GM12878 (cell line): ENCODE measurements at regions not wholly inside any gene's neighbourhood (a gene's known extent, or its start where the extent isn't known, plus 50 kb on each side); places are given as distances from the start of the nearest gene placed in this dataset.

ENCODE experiments used
- ATAC-seq: fragments of 200-7000 bp; cut with Tn5 transposase; 3 replicates; pipeline ENCODE4 v1.9.1; 2020; ENCODE audit warnings: mild to moderate bottlenecking, moderate library complexity
- BruUV-seq: library from RNA; stranded (reverse); fragments of 400-500 nt; replicated peaks from 2 replicates; lab custom pipeline; 2021; lab: Mats Ljungman, UMichigan
- CTCF ChIA-PET: fragments of 300-600 bp; sonication (Branson Sonifier 250); formaldehyde crosslinking; extraction: SDS; loops from one replicate; lab custom pipeline; 2021; ENCODE audit warnings: inconsistent platforms; lab: Yijun Ruan, JAX
- POLR2A ChIA-PET: fragments of 350-600 bp; formaldehyde crosslinking; extraction: SDS; loops from one replicate; lab custom pipeline; 2021; ENCODE audit warnings: inconsistent platforms; lab: Charles Lee
- RAD21 ChIA-PET: fragments of 300-600 bp; sonication (Branson Sonifier 250); formaldehyde crosslinking; loops from one replicate; lab custom pipeline; 2023; ENCODE audit warnings: antibody characterized with exemption; ENCODE audit not compliant: unreplicated experiment; lab: Charles Lee
- SMC1A ChIA-PET: fragments of 300-600 bp; sonication (Branson Sonifier 250); formaldehyde crosslinking; loops from one replicate; lab custom pipeline; 2023; ENCODE audit not compliant: unreplicated experiment, uncharacterized antibody; lab: Charles Lee
- DNase-seq: peaks from one replicate; pipeline ENCODE4 v3.0.0-alpha.2; 2011; ENCODE audit warnings: low read depth, low spot score
- FAIRE-seq: peaks from 3 replicates; lab custom pipeline; 2011; peaks lifted over from hg19 to GRCh38; lab: Jason Lieb, UNC
- H2AFZ ChIP-seq: 2 replicates; pipeline ENCODE4 v1.6.0; 2011; ENCODE audit warnings: low read depth, low read length, control low read depth; ENCODE audit not compliant: control insufficient read depth
- H3K27ac ChIP-seq: 2 replicates; pipeline ENCODE4 v1.5.1; 2011; ENCODE audit warnings: control low read depth; ENCODE audit not compliant: control insufficient read depth, insufficient read depth
- H3K27me3 ChIP-seq, 2 experiments: replicated peaks in 1 of 2; 2 replicates each; pipeline versions ENCODE4 v1.6.0 to v1.6.1; 2011; ENCODE audit warnings: low read length in 1 of 2; ENCODE audit not compliant: control insufficient read depth in 2 of 2, insufficient read depth in 2 of 2
- H3K36me3 ChIP-seq, 2 experiments: 2 replicates each; pipeline ENCODE4 v1.5.1; 2011; ENCODE audit warnings: low read length in 1 of 2; ENCODE audit not compliant: control insufficient read depth in 2 of 2, insufficient read depth in 2 of 2
- H3K4me1 ChIP-seq: 2 replicates; pipeline ENCODE4 v1.6.1; 2011; ENCODE audit warnings: mild to moderate bottlenecking, low read length, moderate library complexity, mixed read lengths; ENCODE audit not compliant: control insufficient read depth, insufficient read depth
- H3K4me2 ChIP-seq: 2 replicates; pipeline ENCODE4 v1.6.0; 2011; ENCODE audit warnings: control low read depth; ENCODE audit not compliant: control insufficient read depth, insufficient read depth
- H3K4me3 ChIP-seq: fragments of 200-600 bp; sonication (generic); 2 replicates; pipeline ENCODE4 v1.5.1; 2016
- H3K79me2 ChIP-seq: 2 replicates; pipeline ENCODE4 v1.6.0; 2011; ENCODE audit warnings: low read length; ENCODE audit not compliant: control insufficient read depth, insufficient read depth
- H3K9ac ChIP-seq: 2 replicates; pipeline ENCODE4 v1.8.0; 2011; ENCODE audit warnings: low read length, control low read depth, mixed read lengths; ENCODE audit not compliant: control insufficient read depth, insufficient read depth
- H3K9me3 ChIP-seq: replicated peaks from 3 replicates; pipeline ENCODE4 v1.5.1; 2011; ENCODE audit warnings: mild to moderate bottlenecking, low read length; ENCODE audit not compliant: control insufficient read depth, insufficient read depth
- H4K20me1 ChIP-seq: 2 replicates; pipeline ENCODE4 v1.6.0; 2011; ENCODE audit not compliant: control insufficient read depth, insufficient read depth
- CBFB ChIP-seq: IDR thresholded peaks from 2 replicates; pipeline ENCODE4 v1.6.1; 2016; ENCODE audit warnings: antibody characterized with exemption, low read depth
- DPF2 ChIP-seq: fragments of 450-650 bp; IDR thresholded peaks from 2 replicates; pipeline ENCODE4 v1.6.1; 2017; ENCODE audit warnings: mild to moderate bottlenecking
- ESRRA ChIP-seq: IDR thresholded peaks from 2 replicates; pipeline ENCODE4 v1.6.1; 2012; ENCODE audit warnings: mild to moderate bottlenecking, low read length, improper control_type of control experiment
- FOXM1 ChIP-seq: IDR thresholded peaks from 2 replicates; pipeline ENCODE4 v1.6.1; 2012; ENCODE audit warnings: low read depth, mild to moderate bottlenecking, inconsistent platforms, low read length, moderate library complexity
- MLLT1 ChIP-seq: fragments of 450-650 bp; IDR thresholded peaks from 2 replicates; pipeline ENCODE4 v1.6.1; 2016; ENCODE audit warnings: mild to moderate bottlenecking
- SREBF1 ChIP-seq: IDR thresholded peaks from 2 replicates; pipeline ENCODE4 v1.6.1; 2012; ENCODE audit warnings: mild to moderate bottlenecking, low read length
- ZNF24 ChIP-seq: fragments of 450-650 bp; IDR thresholded peaks from 2 replicates; pipeline ENCODE4 v1.6.1; 2017; ENCODE audit warnings: antibody characterized with exemption, mild to moderate bottlenecking
- WGBS: methylation state at CpG from one replicate; pipeline ENCODE4 v1.1.6; 2016; ENCODE audit warnings: low lambda C conversion rate; ENCODE audit not compliant: insufficient replicate concordance, insufficient coverage; ENCODE audit errors: missing lambda C conversion rate; 5-methylcytosine and 5-hydroxymethylcytosine counted together
- in situ Hi-C: fragments of 300-500 bp; cut with MboI; formaldehyde crosslinking; loops from 9 replicates; pipeline ENCODE4 v1.14.3; 2018; ENCODE audit warnings: mixed read lengths
- intact Hi-C: fragments of 100-400 bp; cut with micrococcal nuclease; formaldehyde crosslinking; loops from one replicate; pipeline ENCODE4 v1.14.2; 2022; ENCODE audit not compliant: unreplicated experiment
- TF ChIP-seq, protein P1 (sequence below), 3 experiments: IDR thresholded peaks in 2 of 3; conservative IDR thresholded peaks in 1 of 3; 2 replicates each; pipeline ENCODE4 v1.5.1; 2011; ENCODE audit warnings: low read depth in 3 of 3, low read length in 3 of 3, mild to moderate bottlenecking in 3 of 3, control low read depth in 2 of 3, moderate library complexity in 2 of 3, inconsistent platforms in 1 of 3, mixed read lengths in 1 of 3; ENCODE audit not compliant: control insufficient read depth in 2 of 3, insufficient read depth in 1 of 3; ENCODE audit errors: extremely low read depth in 1 of 3
- TF ChIP-seq, protein P2 (sequence below): fragments of 450-650 bp; formaldehyde crosslinking; IDR thresholded peaks from 2 replicates; pipeline ENCODE4 v1.4.0; 2020; ENCODE audit warnings: mild to moderate bottlenecking, moderate library complexity

DNA sequence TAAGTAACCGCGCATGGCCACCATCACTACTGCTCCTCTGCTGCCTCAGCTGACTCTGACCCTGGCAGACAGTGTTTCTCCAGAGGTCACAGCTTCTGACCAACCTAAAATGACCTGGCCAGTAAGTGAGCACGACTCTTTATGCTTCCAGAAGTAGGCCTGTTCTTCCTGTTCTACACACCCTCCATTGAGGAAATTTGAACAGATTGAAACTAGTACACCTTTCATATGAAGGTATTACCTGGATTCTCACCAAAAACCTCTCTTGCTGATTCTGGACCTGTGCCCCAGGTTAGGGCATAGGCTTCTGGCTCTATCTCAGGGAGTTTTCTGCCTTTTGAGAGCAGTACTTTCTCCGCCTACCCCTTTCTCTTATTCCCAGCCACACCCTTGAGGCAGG is 178.4 kb upstream of the FRMD6 start:
- in situ Hi-C loops, result no loop called here
- POLR2A ChIA-PET, result interaction anchor here (0.6 kb wide), 1 partner anchor 30 kb away, joined by 4 read pairs; no protein-coding TSS in a partner anchor
- Histone ChIP-seq H3K27me3 (peaks cover 0 to 2% of the 10 kb centered on the region in 2 experiments; a peak in 1 of 4 replicates), H3K4me1 (no peaks in the 10 kb centered on the region), H3K79me2 (no peaks in the 10 kb centered on the region), H3K27ac (no peak overlapping the region), H3K36me3 (no peaks in the 10 kb centered on the region), H4K20me1 (no peaks in the 10 kb centered on the region), H3K9ac (no peak overlapping the region), H3K9me3 (no peaks in the 10 kb centered on the region), H3K4me2 (no peak overlapping the region), H2AFZ (no peak overlapping the region), H3K4me3 (no peak overlapping the region)
- CTCF ChIA-PET, result no interaction called here
- FAIRE-seq (no peak), ATAC-seq (no peak), DNase-seq (no peak)
- SMC1A ChIA-PET, result interaction anchor here (0.5 to 1.0 kb wide), 2 partner anchors 60 to 75 kb away, joined by 3 read pairs; no protein-coding TSS in a partner anchor
- TF ChIP-seq FOXM1, result no peak
- RAD21 ChIA-PET, result no interaction called here
- 53% methylated on average over 4 of the region's 4 CpGs for WGBS
- intact Hi-C loops, result no loop called here
- no TSS peak for BruUV-seq

DNA sequence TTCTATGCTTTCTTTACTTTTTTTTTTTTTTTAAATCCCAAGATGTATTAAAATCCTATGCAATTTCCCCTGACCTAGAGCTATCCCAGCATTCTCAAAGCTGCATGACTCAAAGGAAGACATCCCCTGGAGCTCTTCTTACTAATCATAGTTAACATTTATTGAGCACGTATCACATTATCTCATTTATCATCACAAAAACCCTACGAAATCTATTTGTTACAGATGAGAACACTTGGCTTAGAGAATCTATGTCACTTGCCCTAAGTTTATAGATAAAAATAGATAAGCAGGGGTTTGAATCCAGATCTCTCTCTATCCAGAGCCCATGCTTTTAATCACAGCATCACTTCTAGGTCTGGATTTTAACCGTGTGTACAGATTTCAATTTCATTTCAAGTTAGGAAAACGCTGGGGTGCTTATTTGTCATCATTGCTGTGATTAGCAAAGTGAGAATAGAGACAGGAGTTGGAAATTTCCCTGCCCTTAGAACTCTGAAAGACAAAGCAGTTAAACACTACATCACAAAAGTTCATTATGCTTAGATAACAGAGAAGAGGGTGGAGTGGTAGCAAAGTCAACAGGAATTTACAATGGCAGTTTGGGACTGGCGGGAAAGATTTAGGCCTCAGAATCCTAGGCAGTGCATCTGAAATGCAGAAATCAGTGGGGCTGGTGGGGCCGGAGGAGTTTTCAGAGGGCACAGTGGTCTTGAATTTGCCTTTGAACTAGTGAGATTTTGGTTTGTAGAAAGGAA is 177.7 kb upstream of the FRMD6 start:
- SMC1A ChIA-PET, result interaction anchor here (0.6 kb wide), 1 partner anchor 433 kb away, joined by 3 read pairs; no protein-coding TSS in a partner anchor
- Histone ChIP-seq H2AFZ (no peak overlapping the region), H3K4me3 (no peak overlapping the region), H3K4me2 (no peak overlapping the region), H3K9me3 (no peaks in the 10 kb centered on the region), H3K9ac (no peak overlapping the region), H3K79me2 (no peaks in the 10 kb centered on the region), H4K20me1 (no peaks in the 10 kb centered on the region), H3K27me3 (peaks cover 0 to 2% of the 10 kb centered on the region in 2 experiments; a peak in 1 of 4 replicates), H3K36me3 (no peaks in the 10 kb centered on the region), H3K27ac (no peak overlapping the region), H3K4me1 (no peaks in the 10 kb centered on the region)
- 28% methylated on average over 6 of the region's 6 CpGs for WGBS
- no peak for FAIRE-seq
- RAD21 ChIA-PET, result no interaction called here
- CTCF ChIA-PET, result no interaction called here
- ATAC-seq, result no peak
- no TSS peak for BruUV-seq
- intact Hi-C loops, result no loop called here
- in situ Hi-C loops, result no loop called here
- POLR2A ChIA-PET, result no interaction called here
- no peak for DNase-seq
- TF ChIP-seq CBFB (no peak), ESRRA (no peak), SREBF1 (no peak), MLLT1 (no peak), DPF2 (no peak), ZNF24 (no peak)
- TF ChIP-seq, protein P1, sequence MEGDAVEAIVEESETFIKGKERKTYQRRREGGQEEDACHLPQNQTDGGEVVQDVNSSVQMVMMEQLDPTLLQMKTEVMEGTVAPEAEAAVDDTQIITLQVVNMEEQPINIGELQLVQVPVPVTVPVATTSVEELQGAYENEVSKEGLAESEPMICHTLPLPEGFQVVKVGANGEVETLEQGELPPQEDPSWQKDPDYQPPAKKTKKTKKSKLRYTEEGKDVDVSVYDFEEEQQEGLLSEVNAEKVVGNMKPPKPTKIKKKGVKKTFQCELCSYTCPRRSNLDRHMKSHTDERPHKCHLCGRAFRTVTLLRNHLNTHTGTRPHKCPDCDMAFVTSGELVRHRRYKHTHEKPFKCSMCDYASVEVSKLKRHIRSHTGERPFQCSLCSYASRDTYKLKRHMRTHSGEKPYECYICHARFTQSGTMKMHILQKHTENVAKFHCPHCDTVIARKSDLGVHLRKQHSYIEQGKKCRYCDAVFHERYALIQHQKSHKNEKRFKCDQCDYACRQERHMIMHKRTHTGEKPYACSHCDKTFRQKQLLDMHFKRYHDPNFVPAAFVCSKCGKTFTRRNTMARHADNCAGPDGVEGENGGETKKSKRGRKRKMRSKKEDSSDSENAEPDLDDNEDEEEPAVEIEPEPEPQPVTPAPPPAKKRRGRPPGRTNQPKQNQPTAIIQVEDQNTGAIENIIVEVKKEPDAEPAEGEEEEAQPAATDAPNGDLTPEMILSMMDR (IDR thresholded peaks at IDR 0.05 in 2 of 3, conservative IDR thresholded peaks at IDR 0.05 in 1 of 3; ENCODE audit: control insufficient read depth in 2 of 3, extremely low read depth in 1 of 3, insufficient read depth in 1 of 3, low read depth in 3 of 3, low read length in 3 of 3), result no peak
- TF ChIP-seq, protein P2, sequence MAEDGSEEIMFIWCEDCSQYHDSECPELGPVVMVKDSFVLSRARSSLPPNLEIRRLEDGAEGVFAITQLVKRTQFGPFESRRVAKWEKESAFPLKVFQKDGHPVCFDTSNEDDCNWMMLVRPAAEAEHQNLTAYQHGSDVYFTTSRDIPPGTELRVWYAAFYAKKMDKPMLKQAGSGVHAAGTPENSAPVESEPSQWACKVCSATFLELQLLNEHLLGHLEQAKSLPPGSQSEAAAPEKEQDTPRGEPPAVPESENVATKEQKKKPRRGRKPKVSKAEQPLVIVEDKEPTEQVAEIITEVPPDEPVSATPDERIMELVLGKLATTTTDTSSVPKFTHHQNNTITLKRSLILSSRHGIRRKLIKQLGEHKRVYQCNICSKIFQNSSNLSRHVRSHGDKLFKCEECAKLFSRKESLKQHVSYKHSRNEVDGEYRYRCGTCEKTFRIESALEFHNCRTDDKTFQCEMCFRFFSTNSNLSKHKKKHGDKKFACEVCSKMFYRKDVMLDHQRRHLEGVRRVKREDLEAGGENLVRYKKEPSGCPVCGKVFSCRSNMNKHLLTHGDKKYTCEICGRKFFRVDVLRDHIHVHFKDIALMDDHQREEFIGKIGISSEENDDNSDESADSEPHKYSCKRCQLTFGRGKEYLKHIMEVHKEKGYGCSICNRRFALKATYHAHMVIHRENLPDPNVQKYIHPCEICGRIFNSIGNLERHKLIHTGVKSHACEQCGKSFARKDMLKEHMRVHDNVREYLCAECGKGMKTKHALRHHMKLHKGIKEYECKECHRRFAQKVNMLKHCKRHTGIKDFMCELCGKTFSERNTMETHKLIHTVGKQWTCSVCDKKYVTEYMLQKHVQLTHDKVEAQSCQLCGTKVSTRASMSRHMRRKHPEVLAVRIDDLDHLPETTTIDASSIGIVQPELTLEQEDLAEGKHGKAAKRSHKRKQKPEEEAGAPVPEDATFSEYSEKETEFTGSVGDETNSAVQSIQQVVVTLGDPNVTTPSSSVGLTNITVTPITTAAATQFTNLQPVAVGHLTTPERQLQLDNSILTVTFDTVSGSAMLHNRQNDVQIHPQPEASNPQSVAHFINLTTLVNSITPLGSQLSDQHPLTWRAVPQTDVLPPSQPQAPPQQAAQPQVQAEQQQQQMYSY (CRISPR knock-in tag), result no peak
